ENCODE measurements at regions not wholly inside any gene's neighbourhood (a gene's known extent, or its start where the extent isn't known, plus 50 kb on each side); places are given as distances from the start of the nearest gene placed in this dataset.

DNA sequence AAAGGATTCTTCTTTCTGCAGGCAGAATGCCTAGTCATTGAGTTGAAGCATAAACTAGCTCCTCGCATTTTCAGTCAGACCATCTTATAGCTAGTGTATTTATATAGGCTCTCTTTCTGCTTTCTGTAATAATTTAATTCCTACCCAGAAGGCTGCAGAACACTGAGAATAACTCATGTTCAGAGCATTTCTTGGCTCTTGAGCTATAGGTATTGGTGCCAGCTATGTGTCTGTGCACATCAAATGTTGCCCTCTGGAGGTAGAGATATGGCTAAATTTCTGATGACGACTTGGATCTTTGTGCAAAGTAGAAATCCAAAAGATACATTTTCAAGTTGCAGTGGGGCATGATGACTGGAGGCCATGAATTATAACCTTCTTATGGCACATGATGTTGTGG is 336.2 kb upstream of the TPM1 start:
- Histone ChIP-seq H3K4me2 (ENCODE audit: low read length) (no peak overlapping the region), H3K9ac (ENCODE audit: low read length) (no peak overlapping the region), H3K27ac (ENCODE audit: low read length) (no peak overlapping the region), H2AFZ (ENCODE audit: low read depth, low read length) (no peak overlapping the region), H3K79me2 (ENCODE audit: low read length) (no peaks in the 10 kb centered on the region), H3K4me3 (ENCODE audit: low read length) (no peak overlapping the region), H3K9me3 (ENCODE audit: insufficient read depth, low read length) (no peaks in the 10 kb centered on the region), H3K4me1 (ENCODE audit: low read length) (no peaks in the 10 kb centered on the region), H4K20me1 (ENCODE audit: insufficient read depth, low read length) (no peaks in the 10 kb centered on the region), H3K36me3 (replicated peaks; ENCODE audit: low read depth, low read length) (no peaks in the 10 kb centered on the region), H3K27me3 (ENCODE audit: low read depth, low read length) (no peaks in the 10 kb centered on the region)
- TF ChIP-seq, protein P1, sequence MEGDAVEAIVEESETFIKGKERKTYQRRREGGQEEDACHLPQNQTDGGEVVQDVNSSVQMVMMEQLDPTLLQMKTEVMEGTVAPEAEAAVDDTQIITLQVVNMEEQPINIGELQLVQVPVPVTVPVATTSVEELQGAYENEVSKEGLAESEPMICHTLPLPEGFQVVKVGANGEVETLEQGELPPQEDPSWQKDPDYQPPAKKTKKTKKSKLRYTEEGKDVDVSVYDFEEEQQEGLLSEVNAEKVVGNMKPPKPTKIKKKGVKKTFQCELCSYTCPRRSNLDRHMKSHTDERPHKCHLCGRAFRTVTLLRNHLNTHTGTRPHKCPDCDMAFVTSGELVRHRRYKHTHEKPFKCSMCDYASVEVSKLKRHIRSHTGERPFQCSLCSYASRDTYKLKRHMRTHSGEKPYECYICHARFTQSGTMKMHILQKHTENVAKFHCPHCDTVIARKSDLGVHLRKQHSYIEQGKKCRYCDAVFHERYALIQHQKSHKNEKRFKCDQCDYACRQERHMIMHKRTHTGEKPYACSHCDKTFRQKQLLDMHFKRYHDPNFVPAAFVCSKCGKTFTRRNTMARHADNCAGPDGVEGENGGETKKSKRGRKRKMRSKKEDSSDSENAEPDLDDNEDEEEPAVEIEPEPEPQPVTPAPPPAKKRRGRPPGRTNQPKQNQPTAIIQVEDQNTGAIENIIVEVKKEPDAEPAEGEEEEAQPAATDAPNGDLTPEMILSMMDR (IDR thresholded peaks at IDR 0.05; ENCODE audit: low read depth, low read length), result peak; percentile 25
- TF ChIP-seq EZH2phosphoT487 (IDR thresholded peaks at IDR 0.05; ENCODE audit: low read depth), result no peak

DNA sequence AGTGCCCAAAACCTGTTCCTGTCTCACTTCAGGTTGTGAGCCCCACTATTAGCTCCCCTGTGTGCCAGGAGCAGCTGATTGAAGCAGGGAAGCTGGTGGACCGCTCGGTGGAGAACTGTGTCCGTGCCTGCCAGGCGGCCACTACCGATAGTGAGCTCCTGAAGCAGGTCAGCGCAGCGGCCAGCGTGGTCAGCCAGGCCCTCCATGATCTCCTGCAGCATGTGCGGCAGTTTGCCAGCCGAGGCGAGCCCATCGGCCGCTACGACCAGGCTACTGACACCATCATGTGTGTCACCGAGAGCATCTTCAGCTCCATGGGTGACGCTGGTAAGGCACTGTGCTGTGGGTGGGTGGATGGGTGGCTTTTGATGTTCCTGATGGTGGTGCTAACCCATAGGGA is 334.1 kb upstream of the TPM1 start:
- TF ChIP-seq EZH2phosphoT487 (IDR thresholded peaks at IDR 0.05; ENCODE audit: low read depth), result no peak
- TF ChIP-seq, protein P1 (IDR thresholded peaks at IDR 0.05; ENCODE audit: low read depth, low read length), result no peak
- H3K79me2 ChIP-seq (ENCODE audit: low read length), result no peaks in the 10 kb centered on the region
- H3K9me3 ChIP-seq (ENCODE audit: insufficient read depth, low read length), result no peaks in the 10 kb centered on the region
- no peak overlapping the region for H2AFZ ChIP-seq (ENCODE audit: low read depth, low read length)
- H3K4me1 ChIP-seq (ENCODE audit: low read length), result no peaks in the 10 kb centered on the region
- H3K4me3 ChIP-seq (ENCODE audit: low read length), result no peak overlapping the region
- H3K4me2 ChIP-seq (ENCODE audit: low read length), result no peak overlapping the region
- H4K20me1 ChIP-seq (ENCODE audit: insufficient read depth, low read length), result no peaks in the 10 kb centered on the region
- no peaks in the 10 kb centered on the region for H3K27me3 ChIP-seq (ENCODE audit: low read depth, low read length)
- H3K9ac ChIP-seq (ENCODE audit: low read length), result no peak overlapping the region
- H3K27ac ChIP-seq (ENCODE audit: low read length), result no peak overlapping the region
- H3K36me3 ChIP-seq (replicated peaks; ENCODE audit: low read depth, low read length), result no peaks in the 10 kb centered on the region

DNA sequence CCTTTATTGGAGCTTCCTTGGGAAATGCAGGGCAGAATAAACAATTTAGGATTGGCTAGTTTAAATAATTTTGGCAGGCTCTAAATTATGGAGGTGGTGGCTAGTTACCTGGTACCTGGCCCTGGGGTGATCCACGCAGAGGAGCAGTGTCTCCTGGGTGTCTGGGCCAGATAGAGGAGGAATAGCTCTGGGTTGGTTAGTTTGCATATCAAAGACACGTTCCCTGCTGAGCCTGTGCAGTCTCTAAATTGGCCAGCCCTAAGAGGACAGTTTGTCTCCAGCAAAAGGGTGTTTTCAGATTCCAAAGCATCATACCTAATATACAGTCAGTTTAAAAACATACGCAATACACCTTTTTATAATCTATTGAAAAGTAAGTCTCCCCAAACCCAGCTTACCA is 333.3 kb upstream of the TPM1 start:
- H3K4me3 ChIP-seq (ENCODE audit: low read length), result no peak overlapping the region
- H3K9ac ChIP-seq (ENCODE audit: low read length), result no peak overlapping the region
- H4K20me1 ChIP-seq (ENCODE audit: insufficient read depth, low read length), result no peaks in the 10 kb centered on the region
- no peaks in the 10 kb centered on the region for H3K79me2 ChIP-seq (ENCODE audit: low read length)
- H3K4me2 ChIP-seq (ENCODE audit: low read length), result no peak overlapping the region
- H2AFZ ChIP-seq (ENCODE audit: low read depth, low read length), result no peak overlapping the region
- no peak for TF ChIP-seq EZH2phosphoT487 (IDR thresholded peaks at IDR 0.05; ENCODE audit: low read depth)
- TF ChIP-seq, protein P1 (IDR thresholded peaks at IDR 0.05; ENCODE audit: low read depth, low read length), result no peak
- H3K36me3 ChIP-seq (replicated peaks; ENCODE audit: low read depth, low read length), result no peaks in the 10 kb centered on the region
- H3K9me3 ChIP-seq (ENCODE audit: insufficient read depth, low read length), result no peaks in the 10 kb centered on the region
- H3K27me3 ChIP-seq (ENCODE audit: low read depth, low read length), result no peaks in the 10 kb centered on the region
- no peak overlapping the region for H3K27ac ChIP-seq (ENCODE audit: low read length)
- H3K4me1 ChIP-seq (ENCODE audit: low read length), result no peaks in the 10 kb centered on the region

DNA sequence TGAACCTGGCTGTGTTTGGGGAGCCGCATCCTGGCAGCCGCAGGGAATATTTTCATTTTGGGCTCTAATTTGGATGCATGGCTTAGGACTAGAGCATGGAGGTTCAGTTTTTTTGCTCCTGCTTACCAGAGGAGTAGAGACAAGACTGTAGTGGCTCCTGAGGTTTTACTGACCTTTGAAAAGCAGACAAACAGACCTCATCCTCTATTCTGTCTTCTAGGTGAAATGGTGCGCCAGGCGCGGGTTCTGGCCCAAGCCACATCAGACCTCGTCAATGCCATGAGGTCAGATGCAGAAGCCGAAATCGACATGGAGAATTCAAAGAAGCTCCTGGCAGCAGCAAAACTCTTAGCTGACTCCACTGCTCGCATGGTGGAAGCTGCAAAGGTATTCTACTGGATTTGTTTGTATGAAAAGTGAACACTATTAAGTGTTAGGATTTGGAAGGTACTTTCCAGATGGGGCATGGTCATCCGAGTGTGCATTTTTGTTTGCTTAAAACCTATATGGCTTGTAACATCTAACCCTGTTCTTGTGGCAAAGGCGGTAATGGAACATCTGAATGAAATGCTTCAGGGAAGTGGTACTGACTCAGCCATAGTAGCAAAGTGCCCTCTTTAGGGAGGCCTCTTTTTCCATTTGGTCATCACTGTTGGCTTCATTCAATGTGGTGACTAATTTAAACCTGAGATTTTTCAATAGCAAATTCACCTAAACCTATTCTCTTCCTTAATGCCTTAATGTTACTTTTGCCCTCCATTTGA is 330.7 kb upstream of the TPM1 start:
- Histone ChIP-seq H3K27me3 (ENCODE audit: low read depth, low read length) (no peaks in the 10 kb centered on the region), H2AFZ (ENCODE audit: low read depth, low read length) (no peak overlapping the region), H3K27ac (ENCODE audit: low read length) (no peak overlapping the region), H3K4me3 (ENCODE audit: low read length) (no peak overlapping the region), H3K79me2 (ENCODE audit: low read length) (no peaks in the 10 kb centered on the region), H3K9ac (ENCODE audit: low read length) (no peak overlapping the region), H3K9me3 (ENCODE audit: insufficient read depth, low read length) (no peaks in the 10 kb centered on the region), H3K36me3 (replicated peaks; ENCODE audit: low read depth, low read length) (no peaks in the 10 kb centered on the region), H3K4me2 (ENCODE audit: low read length) (no peak overlapping the region), H3K4me1 (ENCODE audit: low read length) (no peaks in the 10 kb centered on the region), H4K20me1 (ENCODE audit: insufficient read depth, low read length) (no peaks in the 10 kb centered on the region)
- TF ChIP-seq, protein P1 (IDR thresholded peaks at IDR 0.05; ENCODE audit: low read depth, low read length), result no peak
- TF ChIP-seq EZH2phosphoT487 (IDR thresholded peaks at IDR 0.05; ENCODE audit: low read depth), result no peak

All from OCI-LY3 (cell line).